ENCODE measurements at regions not wholly inside any gene's neighbourhood (a gene's known extent, or its start where the extent isn't known, plus 50 kb on each side); places are given as distances from the start of the nearest gene placed in this dataset.

- H3K4me3 ChIP-seq = no peak overlapping the region
- H3K27ac ChIP-seq = no peak overlapping the region
- H3K4me1 ChIP-seq = no peaks in the 10 kb centered on the region
- DNase-seq (no peak), ATAC-seq (no peak)
- WGBS, 3 donors = 70 to 75% (median 73%) methylated on average over 10 of the region's 10 CpGs
- H3K36me3 ChIP-seq (ENCODE audit: insufficient read depth in 1 of 2, low read depth in 1 of 2) = no peaks in the 10 kb centered on the region
- H3K9me3 ChIP-seq = no peaks in the 10 kb centered on the region
- intact Hi-C loops (cut with DNase I) = no loop called here
- TF ChIP-seq, protein P1, sequence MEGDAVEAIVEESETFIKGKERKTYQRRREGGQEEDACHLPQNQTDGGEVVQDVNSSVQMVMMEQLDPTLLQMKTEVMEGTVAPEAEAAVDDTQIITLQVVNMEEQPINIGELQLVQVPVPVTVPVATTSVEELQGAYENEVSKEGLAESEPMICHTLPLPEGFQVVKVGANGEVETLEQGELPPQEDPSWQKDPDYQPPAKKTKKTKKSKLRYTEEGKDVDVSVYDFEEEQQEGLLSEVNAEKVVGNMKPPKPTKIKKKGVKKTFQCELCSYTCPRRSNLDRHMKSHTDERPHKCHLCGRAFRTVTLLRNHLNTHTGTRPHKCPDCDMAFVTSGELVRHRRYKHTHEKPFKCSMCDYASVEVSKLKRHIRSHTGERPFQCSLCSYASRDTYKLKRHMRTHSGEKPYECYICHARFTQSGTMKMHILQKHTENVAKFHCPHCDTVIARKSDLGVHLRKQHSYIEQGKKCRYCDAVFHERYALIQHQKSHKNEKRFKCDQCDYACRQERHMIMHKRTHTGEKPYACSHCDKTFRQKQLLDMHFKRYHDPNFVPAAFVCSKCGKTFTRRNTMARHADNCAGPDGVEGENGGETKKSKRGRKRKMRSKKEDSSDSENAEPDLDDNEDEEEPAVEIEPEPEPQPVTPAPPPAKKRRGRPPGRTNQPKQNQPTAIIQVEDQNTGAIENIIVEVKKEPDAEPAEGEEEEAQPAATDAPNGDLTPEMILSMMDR (IDR thresholded peaks at IDR 0.05) = no peak
- peaks cover 0 to 3% (median 0%) of the 10 kb centered on the region in 3 donors for H3K27me3 ChIP-seq (ENCODE audit: insufficient read depth in 3 of 3, low read length in 2 of 3)
These were observed 159.6 kb upstream of the PMEPA1 start for GRCh38 chr20:57869291-57869950.

- DNase-seq (no peak), ATAC-seq (no peak)
- TF ChIP-seq, protein P1 (IDR thresholded peaks at IDR 0.05) = no peak
- Histone ChIP-seq H3K36me3 (ENCODE audit: insufficient read depth in 1 of 2, low read depth in 1 of 2) (no peaks in the 10 kb centered on the region), H3K4me1 (no peaks in the 10 kb centered on the region), H3K9me3 (no peaks in the 10 kb centered on the region), H3K4me3 (no peak overlapping the region), H3K27ac (no peak overlapping the region), H3K27me3 (ENCODE audit: insufficient read depth in 3 of 3, low read length in 2 of 3) (peaks cover 0 to 3% (median 0%) of the 10 kb centered on the region in 3 donors)
- intact Hi-C loops (cut with DNase I) = no loop called here
- WGBS, 3 donors = 84 to 91% (median 89%) methylated on average over 15 of the region's 15 CpGs
These were observed 158.5 kb upstream of the PMEPA1 start for GRCh38 chr20:57868310-57868709.

- no peaks in the 10 kb centered on the region for H3K9me3 ChIP-seq
- peaks cover 0 to 3% (median 0%) of the 10 kb centered on the region in 3 donors for H3K27me3 ChIP-seq (ENCODE audit: insufficient read depth in 3 of 3, low read length in 2 of 3)
- no peak overlapping the region for H3K27ac ChIP-seq
- WGBS, 3 donors = 81 to 94% (median 92%) methylated on average over 2 of the region's 2 CpGs
- H3K36me3 ChIP-seq (ENCODE audit: insufficient read depth in 1 of 2, low read depth in 1 of 2) = no peaks in the 10 kb centered on the region
- intact Hi-C loops (cut with DNase I) = no loop called here
- no peaks in the 10 kb centered on the region for H3K4me1 ChIP-seq
- TF ChIP-seq, protein P1 (IDR thresholded peaks at IDR 0.05) = no peak
- DNase-seq (no peak), ATAC-seq (no peak)
- no peak overlapping the region for H3K4me3 ChIP-seq
These were observed 158.0 kb upstream of the PMEPA1 start for GRCh38 chr20:57867807-57868206.

GRCh38 chr20:57867181-57867803 lies 157.5 kb upstream of the PMEPA1 start:
- Histone ChIP-seq H3K27ac (no peak overlapping the region), H3K4me1 (no peaks in the 10 kb centered on the region), H3K36me3 (ENCODE audit: insufficient read depth in 1 of 2, low read depth in 1 of 2) (no peaks in the 10 kb centered on the region), H3K9me3 (no peaks in the 10 kb centered on the region), H3K4me3 (no peak overlapping the region), H3K27me3 (ENCODE audit: insufficient read depth in 3 of 3, low read length in 2 of 3) (peaks cover 0 to 3% (median 0%) of the 10 kb centered on the region in 3 donors)
- WGBS, 3 donors = 92 to 95% (median 94%) methylated on average over 10 of the region's 10 CpGs
- intact Hi-C loops (cut with DNase I) = no loop called here
- no peak for ATAC-seq
- TF ChIP-seq, protein P1 (IDR thresholded peaks at IDR 0.05) = no peak
- no peak for DNase-seq

Measured in psoas muscle (tissue), 7 donors.